DND-41 (cell line): ENCODE measurements at regions not wholly inside any gene's neighbourhood (a gene's known extent, or its start where the extent isn't known, plus 50 kb on each side); places are given as distances from the start of the nearest gene placed in this dataset.

ENCODE experiments used
- ATAC-seq: fragments of 200-7000 bp; cut with Tn5 transposase; 3 replicates; pipeline ENCODE4 v1.9.1; 2021; ENCODE audit warnings: low read depth; ENCODE audit not compliant: insufficient read depth
- DNase-seq: peaks from one replicate; pipeline ENCODE4 v3.0.0-alpha.2; 2020
- H2AFZ ChIP-seq: 2 replicates; pipeline ENCODE4 v1.6.0; 2012; ENCODE audit warnings: low read depth, low read length
- H3K27ac ChIP-seq: 2 replicates; pipeline ENCODE4 v1.5.1; 2012; ENCODE audit warnings: low read length, inconsistent platforms
- H3K27me3 ChIP-seq: fragments of 200-600 bp; sonication (generic); 2 replicates; pipeline ENCODE4 v1.6.0; 2012; ENCODE audit warnings: low read length, mild to moderate bottlenecking, inconsistent platforms; ENCODE audit not compliant: insufficient read depth, poor library complexity
- H3K36me3 ChIP-seq: 2 replicates; pipeline ENCODE4 v1.5.1; 2012; ENCODE audit warnings: low read length, inconsistent platforms; ENCODE audit not compliant: insufficient read depth
- H3K4me1 ChIP-seq: 2 replicates; pipeline ENCODE4 v1.5.1; 2012; ENCODE audit warnings: mild to moderate bottlenecking, low read length; ENCODE audit not compliant: insufficient read depth
- H3K4me2 ChIP-seq: 2 replicates; pipeline ENCODE4 v1.6.0; 2012; ENCODE audit warnings: mild to moderate bottlenecking, moderate library complexity, low read length, inconsistent platforms; ENCODE audit not compliant: insufficient read depth
- H3K4me3 ChIP-seq, 2 experiments: fragments of 200-600 bp in 1 of 2; shearing (Covaris generic) in 1 of 2; 2 replicates each; pipeline ENCODE4 v1.5.1; 2012 to 2016; ENCODE audit warnings: inconsistent platforms in 2 of 2, low read length in 2 of 2, mild to moderate bottlenecking in 2 of 2, low read depth in 1 of 2, moderate library complexity in 1 of 2
- H3K79me2 ChIP-seq: 2 replicates; pipeline ENCODE4 v1.6.0; 2012; ENCODE audit warnings: low read length, inconsistent platforms; ENCODE audit not compliant: insufficient read depth
- H3K9ac ChIP-seq: 2 replicates; pipeline ENCODE4 v1.6.0; 2012; ENCODE audit warnings: low read depth, mild to moderate bottlenecking, inconsistent platforms, low read length, moderate library complexity
- H3K9me3 ChIP-seq: 2 replicates; pipeline ENCODE4 v1.5.1; 2012; ENCODE audit warnings: low read length, moderate library complexity, mild to moderate bottlenecking, inconsistent platforms; ENCODE audit not compliant: insufficient read depth, severe bottlenecking
- H4K20me1 ChIP-seq: 2 replicates; pipeline ENCODE4 v1.6.0; 2012; ENCODE audit warnings: low read length; ENCODE audit not compliant: insufficient read depth
- EZH2 ChIP-seq: IDR thresholded peaks from 3 replicates; pipeline ENCODE4 v1.6.1; 2012; ENCODE audit warnings: borderline replicate concordance, low read depth, mild to moderate bottlenecking, moderate library complexity, low read length, inconsistent platforms; ENCODE audit not compliant: severe bottlenecking
- TF ChIP-seq, protein P1 (sequence below): IDR thresholded peaks from 2 replicates; pipeline ENCODE4 v1.5.1; 2012; ENCODE audit warnings: borderline replicate concordance, low read length, moderate library complexity, mild to moderate bottlenecking; ENCODE audit not compliant: poor library complexity, severe bottlenecking; ENCODE audit errors: extremely low read depth

- Histone ChIP-seq H3K36me3 (no peaks in the 10 kb centered on the region), H3K9ac (no peak overlapping the region), H3K79me2 (no peaks in the 10 kb centered on the region), H3K4me3 (no peak overlapping the region), H3K27me3 (no peaks in the 10 kb centered on the region), H3K4me1 (no peaks in the 10 kb centered on the region), H3K9me3 (no peaks in the 10 kb centered on the region), H3K4me2 (no peak overlapping the region), H2AFZ (no peak overlapping the region), H3K27ac (no peak overlapping the region), H4K20me1 (no peaks in the 10 kb centered on the region)
- TF ChIP-seq, protein P1, sequence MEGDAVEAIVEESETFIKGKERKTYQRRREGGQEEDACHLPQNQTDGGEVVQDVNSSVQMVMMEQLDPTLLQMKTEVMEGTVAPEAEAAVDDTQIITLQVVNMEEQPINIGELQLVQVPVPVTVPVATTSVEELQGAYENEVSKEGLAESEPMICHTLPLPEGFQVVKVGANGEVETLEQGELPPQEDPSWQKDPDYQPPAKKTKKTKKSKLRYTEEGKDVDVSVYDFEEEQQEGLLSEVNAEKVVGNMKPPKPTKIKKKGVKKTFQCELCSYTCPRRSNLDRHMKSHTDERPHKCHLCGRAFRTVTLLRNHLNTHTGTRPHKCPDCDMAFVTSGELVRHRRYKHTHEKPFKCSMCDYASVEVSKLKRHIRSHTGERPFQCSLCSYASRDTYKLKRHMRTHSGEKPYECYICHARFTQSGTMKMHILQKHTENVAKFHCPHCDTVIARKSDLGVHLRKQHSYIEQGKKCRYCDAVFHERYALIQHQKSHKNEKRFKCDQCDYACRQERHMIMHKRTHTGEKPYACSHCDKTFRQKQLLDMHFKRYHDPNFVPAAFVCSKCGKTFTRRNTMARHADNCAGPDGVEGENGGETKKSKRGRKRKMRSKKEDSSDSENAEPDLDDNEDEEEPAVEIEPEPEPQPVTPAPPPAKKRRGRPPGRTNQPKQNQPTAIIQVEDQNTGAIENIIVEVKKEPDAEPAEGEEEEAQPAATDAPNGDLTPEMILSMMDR: no peak
- TF ChIP-seq EZH2: no peak
- no peak for DNase-seq
- ATAC-seq: no peak
Observed at GRCh38 chr1:60273185-60273584, 199.6 kb upstream of the C1orf87 start.

DNA sequence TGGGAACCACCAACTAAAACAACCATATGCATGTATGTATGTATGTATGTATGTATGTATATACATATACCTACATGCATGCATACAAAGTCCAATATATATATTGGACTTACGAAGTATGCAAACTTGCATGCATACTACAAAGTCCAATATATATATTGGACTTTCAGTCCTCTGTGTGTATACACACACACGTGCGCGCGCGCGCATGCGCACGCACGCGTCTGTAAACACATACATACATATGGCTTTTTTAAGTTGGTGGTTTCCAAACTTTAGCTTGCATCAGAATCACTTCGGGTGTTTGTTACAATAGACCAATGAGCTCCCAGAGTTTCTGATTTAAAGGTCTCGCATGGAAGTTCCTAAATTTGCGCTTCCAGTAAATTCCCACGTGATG lies 197.5 kb upstream of the C1orf87 start:
- Histone ChIP-seq H3K27ac (no peak overlapping the region), H2AFZ (no peak overlapping the region), H3K9me3 (no peaks in the 10 kb centered on the region), H4K20me1 (no peaks in the 10 kb centered on the region), H3K4me1 (no peaks in the 10 kb centered on the region), H3K4me3 (no peak overlapping the region), H3K79me2 (no peaks in the 10 kb centered on the region), H3K9ac (no peak overlapping the region), H3K4me2 (no peak overlapping the region), H3K27me3 (no peaks in the 10 kb centered on the region), H3K36me3 (no peaks in the 10 kb centered on the region)
- no peak for ATAC-seq
- TF ChIP-seq, protein P1: no peak
- no peak for TF ChIP-seq EZH2
- DNase-seq: no peak

- no peaks in the 10 kb centered on the region for H3K4me1 ChIP-seq
- no peaks in the 10 kb centered on the region for H3K9me3 ChIP-seq
- no peak overlapping the region for H2AFZ ChIP-seq
- ATAC-seq: no peak
- no peak overlapping the region for H3K4me2 ChIP-seq
- H3K36me3 ChIP-seq: no peaks in the 10 kb centered on the region
- no peaks in the 10 kb centered on the region for H4K20me1 ChIP-seq
- no peak for TF ChIP-seq EZH2
- TF ChIP-seq, protein P1: no peak
- no peaks in the 10 kb centered on the region for H3K27me3 ChIP-seq
- no peak overlapping the region for H3K9ac ChIP-seq
- H3K79me2 ChIP-seq: no peaks in the 10 kb centered on the region
- H3K27ac ChIP-seq: no peak overlapping the region
- no peak for DNase-seq
- no peak overlapping the region for H3K4me3 ChIP-seq
Observed at GRCh38 chr1:60268451-60268850, 194.9 kb upstream of the C1orf87 start.
